ENCODE measurements at regions not wholly inside any gene's neighbourhood (a gene's known extent, or its start where the extent isn't known, plus 50 kb on each side); places are given as distances from the start of the nearest gene placed in this dataset.

GRCh38 chr12:33759279-33759678, 263.0 kb upstream of the ALG10 start:
- no peak for TF ChIP-seq U2AF1 (optimal IDR thresholded peaks at IDR 0.05; ENCODE audit: low read depth, low read length)
- TF ChIP-seq, protein P1, sequence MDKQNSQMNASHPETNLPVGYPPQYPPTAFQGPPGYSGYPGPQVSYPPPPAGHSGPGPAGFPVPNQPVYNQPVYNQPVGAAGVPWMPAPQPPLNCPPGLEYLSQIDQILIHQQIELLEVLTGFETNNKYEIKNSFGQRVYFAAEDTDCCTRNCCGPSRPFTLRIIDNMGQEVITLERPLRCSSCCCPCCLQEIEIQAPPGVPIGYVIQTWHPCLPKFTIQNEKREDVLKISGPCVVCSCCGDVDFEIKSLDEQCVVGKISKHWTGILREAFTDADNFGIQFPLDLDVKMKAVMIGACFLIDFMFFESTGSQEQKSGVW (CRISPR knock-in tag; IDR thresholded peaks at IDR 0.05; ENCODE audit: borderline replicate concordance), result no peak
- no peak for TF ChIP-seq ZNF605 (CRISPR knock-in tag; IDR thresholded peaks at IDR 0.05)
- no peak for TF ChIP-seq POLR2A (IDR thresholded peaks at IDR 0.05; ENCODE audit: insufficient read depth in 1 of 2, low read depth in 2 of 2, low read length in 2 of 2)
- TF ChIP-seq ZNF431 (CRISPR knock-in tag; IDR thresholded peaks at IDR 0.05; ENCODE audit: borderline replicate concordance, low read depth), result no peak
- TF ChIP-seq, protein P2, sequence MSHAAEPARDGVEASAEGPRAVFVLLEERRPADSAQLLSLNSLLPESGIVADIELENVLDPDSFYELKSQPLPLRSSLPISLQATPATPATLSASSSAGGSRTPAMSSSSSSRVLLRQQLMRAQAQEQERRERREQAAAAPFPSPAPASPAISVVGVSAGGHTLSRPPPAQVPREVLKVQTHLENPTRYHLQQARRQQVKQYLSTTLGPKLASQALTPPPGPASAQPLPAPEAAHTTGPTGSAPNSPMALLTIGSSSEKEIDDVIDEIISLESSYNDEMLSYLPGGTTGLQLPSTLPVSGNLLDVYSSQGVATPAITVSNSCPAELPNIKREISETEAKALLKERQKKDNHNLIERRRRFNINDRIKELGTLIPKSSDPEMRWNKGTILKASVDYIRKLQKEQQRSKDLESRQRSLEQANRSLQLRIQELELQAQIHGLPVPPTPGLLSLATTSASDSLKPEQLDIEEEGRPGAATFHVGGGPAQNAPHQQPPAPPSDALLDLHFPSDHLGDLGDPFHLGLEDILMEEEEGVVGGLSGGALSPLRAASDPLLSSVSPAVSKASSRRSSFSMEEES (CRISPR knock-in tag; IDR thresholded peaks at IDR 0.05), result no peak
- no peak for TF ChIP-seq JDP2 (CRISPR knock-in tag; IDR thresholded peaks at IDR 0.05; ENCODE audit: borderline replicate concordance)
- no peak for TF ChIP-seq JUNB (CRISPR knock-in tag; IDR thresholded peaks at IDR 0.05; ENCODE audit: borderline replicate concordance)
- no peak for TF ChIP-seq CTCF (CRISPR knock-in tag; IDR thresholded peaks at IDR 0.05)
- no peak for TF ChIP-seq YY1 (IDR thresholded peaks at IDR 0.05; ENCODE audit: insufficient read depth, insufficient replicate concordance, low read depth, low read length)
- no peak for TF ChIP-seq GABPA (IDR thresholded peaks at IDR 0.05; ENCODE audit: low read depth, low read length)
- TF ChIP-seq GABPA (CRISPR knock-in tag; IDR thresholded peaks at IDR 0.05; ENCODE audit: low read depth), result no peak
- no peak for TF ChIP-seq FIP1L1 (IDR thresholded peaks at IDR 0.05; ENCODE audit: borderline replicate concordance, insufficient read depth, low read depth, low read length)
- TF ChIP-seq ZNF292 (CRISPR knock-in tag; IDR thresholded peaks at IDR 0.05; ENCODE audit: borderline replicate concordance, low read depth), result no peak

Data from HepG2 (cell line).